ENCODE measurements at regions not wholly inside any gene's neighbourhood (a gene's known extent, or its start where the extent isn't known, plus 50 kb on each side); places are given as distances from the start of the nearest gene placed in this dataset.

- TF ChIP-seq MAX (IDR thresholded peaks at IDR 0.05) = no peak
- TF ChIP-seq TAF1 (conservative IDR thresholded peaks at IDR 0.05) = no peak
These were observed 1774.6 kb upstream of the PCDH20 start (continued) for GRCh38 chr13:63190219-63190618.

GRCh38 chr13:63189712-63190111, 1774.1 kb upstream of the PCDH20 start:
- H3K27ac ChIP-seq (ENCODE audit: low read depth in 1 of 2, low read length in 2 of 2) = no peak overlapping the region
- H3K4me1 ChIP-seq (ENCODE audit: control insufficient read depth in 4 of 4, insufficient read depth in 4 of 4, low read length in 3 of 4) = no peaks in the 10 kb centered on the region
- no peaks in the 10 kb centered on the region for H3K9me3 ChIP-seq (ENCODE audit: control insufficient read depth in 4 of 4, low read length in 3 of 4)
- peaks cover 0 to 2% (median 0%) of the 10 kb centered on the region in 4 donors for H3K27me3 ChIP-seq (ENCODE audit: control insufficient read depth in 4 of 4, insufficient read depth in 4 of 4, low read length in 3 of 4)
- TF ChIP-seq REST (IDR thresholded peaks at IDR 0.05) (no peak), FOXA2 (IDR thresholded peaks at IDR 0.05) (no peak), CTCF (IDR thresholded peaks at IDR 0.05; ENCODE audit: low read depth, low read length, missing input control) (no peak), GABPA (IDR thresholded peaks at IDR 0.05 in 1 of 2, conservative IDR thresholded peaks at IDR 0.05 in 1 of 2) (no peak), TAF1 (conservative IDR thresholded peaks at IDR 0.05) (no peak), YY1 (IDR thresholded peaks at IDR 0.05) (no peak), JUND (IDR thresholded peaks at IDR 0.05) (no peak), SP1 (IDR thresholded peaks at IDR 0.05) (no peak), MAX (IDR thresholded peaks at IDR 0.05) (no peak), ZBTB33 (IDR thresholded peaks at IDR 0.05) (no peak), EGR1 (IDR thresholded peaks at IDR 0.05; ENCODE audit: low read depth in 2 of 2) (no peak), RXRA (IDR thresholded peaks at IDR 0.05) (no peak), RAD21 (IDR thresholded peaks at IDR 0.05) (no peak), ATF3 (IDR thresholded peaks at IDR 0.05) (no peak), HNF4G (IDR thresholded peaks at IDR 0.05) (no peak), HNF4A (conservative IDR thresholded peaks at IDR 0.05) (no peak), FOXA1 (IDR thresholded peaks at IDR 0.05) (no peak), NR2F2 (IDR thresholded peaks at IDR 0.05) (no peak)
- H3K9ac ChIP-seq (ENCODE audit: low read depth in 1 of 2, low read length in 2 of 2) = no peak overlapping the region
- DNase-seq (ENCODE audit: low spot score) = no peak
- 92% methylated on average over 9 of the region's 9 CpGs for WGBS
- H3K36me3 ChIP-seq (ENCODE audit: control insufficient read depth in 4 of 4, insufficient read depth in 3 of 4, low read depth in 1 of 4, low read length in 3 of 4) = no peaks in the 10 kb centered on the region
- H3K4me3 ChIP-seq (ENCODE audit: low read depth in 1 of 3, low read length in 3 of 3) = no peak overlapping the region

Data from liver (tissue), 8 donors.